SK-N-SH treated with all-trans-retinoic acid at 6 μM for 48 hours (cell line): ENCODE measurements at regions not wholly inside any gene's neighbourhood (a gene's known extent, or its start where the extent isn't known, plus 50 kb on each side); places are given as distances from the start of the nearest gene placed in this dataset.

ENCODE experiments used
- CREB5 ChIP-seq: fragments of 250-450 bp; sonication (Bioruptor Pico); IDR thresholded peaks from 2 replicates; pipeline ENCODE4 v1.5.1; 2020; ENCODE audit warnings: low read depth, mild to moderate bottlenecking, moderate library complexity
- CSRNP3 ChIP-seq: fragments of 250-450 bp; sonication (Bioruptor Pico); IDR thresholded peaks from 2 replicates; pipeline ENCODE4 v1.5.1; 2021; ENCODE audit warnings: mild to moderate bottlenecking, moderate library complexity
- GLIS3 ChIP-seq: fragments of 250-450 bp; sonication (Bioruptor Pico); IDR thresholded peaks from 2 replicates; pipeline ENCODE4 v1.5.0; 2020; ENCODE audit warnings: mild to moderate bottlenecking, moderate library complexity
- PATZ1 ChIP-seq: fragments of 250-450 bp; sonication (Bioruptor Pico); IDR thresholded peaks from 2 replicates; pipeline ENCODE4 v1.8.0; 2020; ENCODE audit warnings: mild to moderate bottlenecking, moderate library complexity, borderline replicate concordance
- SNAI2 ChIP-seq: fragments of 250-450 bp; sonication (Bioruptor Pico); IDR thresholded peaks from 2 replicates; pipeline ENCODE4 v1.5.0; 2020; ENCODE audit warnings: mild to moderate bottlenecking, moderate library complexity
- ZFP30 ChIP-seq: fragments of 450-650 bp; formaldehyde crosslinking; IDR thresholded peaks from 2 replicates; pipeline ENCODE4 v1.5.0; 2022; ENCODE audit warnings: mild to moderate bottlenecking, moderate library complexity
- ZNF8 ChIP-seq: fragments of 450-650 bp; formaldehyde crosslinking; IDR thresholded peaks from 2 replicates; pipeline ENCODE4 v1.5.0; 2020; ENCODE audit warnings: mild to moderate bottlenecking, moderate library complexity

GRCh38 chr11:109017489-109017888 is 352.6 kb downstream of the DDX10 start:
- no peak for TF ChIP-seq PATZ1 (CRISPR knock-in tag)
- TF ChIP-seq SNAI2 (CRISPR knock-in tag) = no peak
- no peak for TF ChIP-seq GLIS3 (CRISPR knock-in tag)
- TF ChIP-seq ZNF8 (CRISPR knock-in tag) = no peak
- no peak for TF ChIP-seq CREB5 (CRISPR knock-in tag)
- no peak for TF ChIP-seq CSRNP3 (CRISPR knock-in tag)
- no peak for TF ChIP-seq ZFP30
